ENCODE measurements at regions not wholly inside any gene's neighbourhood (a gene's known extent, or its start where the extent isn't known, plus 50 kb on each side); places are given as distances from the start of the nearest gene placed in this dataset.

GRCh38 chr2:234419726-234420125 lies 77.2 kb downstream of the ARL4C start:
- ChIA-PET POLR2A (no interaction called here), CTCF (ENCODE audit: low intra/inter-chr PET ratio, low total read pairs) (no interaction called here)
- Histone ChIP-seq H3K36me3 (replicated peaks in 1 of 2; ENCODE audit: control insufficient read depth in 1 of 2, insufficient read depth in 2 of 2, low read length in 2 of 2) (no peaks in the 10 kb centered on the region), H3K27ac (ENCODE audit: extremely low read length, insufficient read depth, low read length) (no peak overlapping the region), H3K9me3 (ENCODE audit: low read length) (no peaks in the 10 kb centered on the region), H3K4me1 (ENCODE audit: insufficient read depth, low read length) (peaks cover 10% of the 10 kb centered on the region; the same call in 1 of the 2 replicates), H3K79me2 (ENCODE audit: insufficient read depth, low read length) (no peaks in the 10 kb centered on the region), H3K4me2 (ENCODE audit: low read depth, low read length) (no peak overlapping the region), H3K27me3 (ENCODE audit: control insufficient read depth in 1 of 2, insufficient read depth in 2 of 2, low read length in 2 of 2) (no peaks in the 10 kb centered on the region), H3K4me3 (replicated peaks in 1 of 3; ENCODE audit: insufficient read depth in 1 of 3, low read depth in 2 of 3, low read length in 3 of 3) (no peak overlapping the region), H3K9ac (ENCODE audit: insufficient read depth, low read depth, low read length) (no peak overlapping the region), H2AFZ (ENCODE audit: low read length) (no peak overlapping the region), H4K20me1 (ENCODE audit: insufficient read depth, low read length) (no peaks in the 10 kb centered on the region)
- FAIRE-seq: no peak
- WGBS (ENCODE audit: low lambda C conversion rate): 63% methylated on average over 5 of the region's 5 CpGs
- TF ChIP-seq SIN3A (IDR thresholded peaks at IDR 0.05; ENCODE audit: borderline replicate concordance, low read depth, low read length): no peak
- no peak for TF ChIP-seq ZNF546 (CRISPR knock-in tag; conservative IDR thresholded peaks at IDR 0.05)
- no peak for TF ChIP-seq SP1 (IDR thresholded peaks at IDR 0.05)
- TF ChIP-seq SP1 (CRISPR knock-in tag; IDR thresholded peaks at IDR 0.05): no peak
- no peak for TF ChIP-seq ZBTB1 (CRISPR knock-in tag; IDR thresholded peaks at IDR 0.05; ENCODE audit: borderline replicate concordance)
- TF ChIP-seq ZNF333 (CRISPR knock-in tag; IDR thresholded peaks at IDR 0.05; ENCODE audit: borderline replicate concordance): no peak
- TF ChIP-seq PLRG1 (conservative IDR thresholded peaks at IDR 0.05): no peak
- no peak for TF ChIP-seq AKAP8 (CRISPR knock-in tag; IDR thresholded peaks at IDR 0.05)
- TF ChIP-seq ARNT (IDR thresholded peaks at IDR 0.05): no peak
- TF ChIP-seq ZNF570 (CRISPR knock-in tag; IDR thresholded peaks at IDR 0.05; ENCODE audit: borderline replicate concordance): no peak
- in situ Hi-C loops (cut with HindIII; ENCODE audit: extremely low pct_ligation_motif_present, low pct_unique_long_range_greater_than_20kb) (no loop called here), intact Hi-C loops (cut with micrococcal nuclease; ENCODE audit: unreplicated experiment) (no loop called here)
- ATAC-seq: no peak
- BruUV-seq (replicated peaks): no TSS peak
- no peak for DNase-seq (ENCODE audit: low spot score)

- Histone ChIP-seq H3K4me1 (ENCODE audit: insufficient read depth, low read length) (peaks cover 11% of the 10 kb centered on the region), H3K4me2 (ENCODE audit: low read depth, low read length) (no peak overlapping the region), H3K27me3 (ENCODE audit: control insufficient read depth in 1 of 2, insufficient read depth in 2 of 2, low read length in 2 of 2) (no peaks in the 10 kb centered on the region), H3K79me2 (ENCODE audit: insufficient read depth, low read length) (no peaks in the 10 kb centered on the region), H4K20me1 (ENCODE audit: insufficient read depth, low read length) (no peaks in the 10 kb centered on the region), H3K9ac (ENCODE audit: insufficient read depth, low read depth, low read length) (no peak overlapping the region), H3K27ac (ENCODE audit: extremely low read length, insufficient read depth, low read length) (no peak overlapping the region), H2AFZ (ENCODE audit: low read length) (no peak overlapping the region), H3K9me3 (ENCODE audit: low read length) (no peaks in the 10 kb centered on the region), H3K36me3 (replicated peaks in 1 of 2; ENCODE audit: control insufficient read depth in 1 of 2, insufficient read depth in 2 of 2, low read length in 2 of 2) (no peaks in the 10 kb centered on the region), H3K4me3 (replicated peaks in 1 of 3; ENCODE audit: insufficient read depth in 1 of 3, low read depth in 2 of 3, low read length in 3 of 3) (no peak overlapping the region)
- ChIA-PET CTCF (ENCODE audit: low intra/inter-chr PET ratio, low total read pairs) (no interaction called here), POLR2A (no interaction called here)
- WGBS (ENCODE audit: low lambda C conversion rate): 17% methylated on average over 4 of the region's 4 CpGs
- intact Hi-C loops (cut with micrococcal nuclease; ENCODE audit: unreplicated experiment): no loop called here
- in situ Hi-C loops (cut with HindIII; ENCODE audit: extremely low pct_ligation_motif_present, low pct_unique_long_range_greater_than_20kb): no loop called here
- no TSS peak for BruUV-seq (replicated peaks)
- no peak for DNase-seq (ENCODE audit: low spot score)
- ATAC-seq: no peak
- FAIRE-seq: no peak
- TF ChIP-seq ZNF577 (CRISPR knock-in tag; IDR thresholded peaks at IDR 0.05; ENCODE audit: borderline replicate concordance, low read depth) (no peak), ZNF10 (CRISPR knock-in tag; IDR thresholded peaks at IDR 0.05; ENCODE audit: borderline replicate concordance, low read depth) (no peak), ZNF430 (CRISPR knock-in tag; IDR thresholded peaks at IDR 0.05) (no peak), PRDM4 (CRISPR knock-in tag; IDR thresholded peaks at IDR 0.05; ENCODE audit: borderline replicate concordance) (no peak), BCLAF1 (IDR thresholded peaks at IDR 0.05) (no peak), FOSL1 (CRISPR knock-in tag; IDR thresholded peaks at IDR 0.05; ENCODE audit: borderline replicate concordance) (no peak)
Observed at GRCh38 chr2:234415706-234416105, 81.2 kb downstream of the ARL4C start.

Data from HepG2 (cell line).